Liver (tissue), 3 donors: ENCODE measurements at regions not wholly inside any gene's neighbourhood (a gene's known extent, or its start where the extent isn't known, plus 50 kb on each side); places are given as distances from the start of the nearest gene placed in this dataset.

Experiments
- RAD21 ChIP-seq, 2 donors: IDR thresholded peaks; 2 replicates each; pipeline ENCODE4 v1.6.1; 2016; ENCODE audit warnings: antibody characterized with exemption in 2 of 2, mild to moderate bottlenecking in 2 of 2
- TF ChIP-seq, protein P1 (sequence below): fragments of 150-350 bp; IDR thresholded peaks from 2 replicates; pipeline ENCODE4 v1.5.1; 2017; ENCODE audit warnings: improper control_type of control experiment, low read depth, low read length; ENCODE audit not compliant: missing input control
- TF ChIP-seq, protein P2 (sequence below): IDR thresholded peaks from 2 replicates; pipeline ENCODE4 v1.6.1; 2016; ENCODE audit warnings: antibody characterized with exemption
- donor health status: healthy.
- donor health status: healthy.

DNA sequence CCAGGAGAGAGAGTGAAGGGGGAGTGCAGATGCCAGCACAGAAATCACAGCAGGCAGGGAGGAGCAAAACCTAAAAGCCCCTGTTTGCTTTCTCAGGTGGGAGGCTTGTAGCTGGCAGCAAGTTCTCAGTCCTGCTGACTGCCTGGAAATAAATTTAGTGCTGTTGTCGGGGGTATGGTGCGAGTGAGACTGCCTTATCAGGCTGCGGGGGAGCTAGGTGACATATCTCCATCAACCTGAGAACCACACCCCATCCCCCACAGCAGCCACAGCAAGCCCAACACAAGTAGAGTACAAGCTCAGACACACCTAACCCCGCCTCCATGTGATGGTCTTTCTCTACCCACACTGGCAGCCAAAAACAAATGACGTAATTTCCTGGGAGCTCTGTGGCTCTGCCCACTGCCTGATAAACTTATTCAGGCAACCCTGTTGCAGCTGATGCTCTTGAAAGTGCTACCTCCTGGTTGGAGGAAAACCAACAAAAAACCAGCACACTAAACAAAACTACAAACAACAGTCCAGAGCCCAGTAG, 953.4 kb upstream of the NDST4 start:
- TF ChIP-seq, protein P1, sequence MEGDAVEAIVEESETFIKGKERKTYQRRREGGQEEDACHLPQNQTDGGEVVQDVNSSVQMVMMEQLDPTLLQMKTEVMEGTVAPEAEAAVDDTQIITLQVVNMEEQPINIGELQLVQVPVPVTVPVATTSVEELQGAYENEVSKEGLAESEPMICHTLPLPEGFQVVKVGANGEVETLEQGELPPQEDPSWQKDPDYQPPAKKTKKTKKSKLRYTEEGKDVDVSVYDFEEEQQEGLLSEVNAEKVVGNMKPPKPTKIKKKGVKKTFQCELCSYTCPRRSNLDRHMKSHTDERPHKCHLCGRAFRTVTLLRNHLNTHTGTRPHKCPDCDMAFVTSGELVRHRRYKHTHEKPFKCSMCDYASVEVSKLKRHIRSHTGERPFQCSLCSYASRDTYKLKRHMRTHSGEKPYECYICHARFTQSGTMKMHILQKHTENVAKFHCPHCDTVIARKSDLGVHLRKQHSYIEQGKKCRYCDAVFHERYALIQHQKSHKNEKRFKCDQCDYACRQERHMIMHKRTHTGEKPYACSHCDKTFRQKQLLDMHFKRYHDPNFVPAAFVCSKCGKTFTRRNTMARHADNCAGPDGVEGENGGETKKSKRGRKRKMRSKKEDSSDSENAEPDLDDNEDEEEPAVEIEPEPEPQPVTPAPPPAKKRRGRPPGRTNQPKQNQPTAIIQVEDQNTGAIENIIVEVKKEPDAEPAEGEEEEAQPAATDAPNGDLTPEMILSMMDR = no peak
- no peak for TF ChIP-seq RAD21 (IDR thresholded peaks at IDR 0.05)
- TF ChIP-seq, protein P2, sequence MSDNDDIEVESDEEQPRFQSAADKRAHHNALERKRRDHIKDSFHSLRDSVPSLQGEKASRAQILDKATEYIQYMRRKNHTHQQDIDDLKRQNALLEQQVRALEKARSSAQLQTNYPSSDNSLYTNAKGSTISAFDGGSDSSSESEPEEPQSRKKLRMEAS = no peak
